GM19467 (cell line): ENCODE measurements at regions not wholly inside any gene's neighbourhood (a gene's known extent, or its start where the extent isn't known, plus 50 kb on each side); places are given as distances from the start of the nearest gene placed in this dataset.

Experiments
- ATAC-seq: cut with Tn5 transposase; IDR thresholded peaks from one replicate; pipeline ENCODE4 v1.9.1; 2021; ENCODE audit warnings: mild to moderate bottlenecking, moderate library complexity; ENCODE audit not compliant: unreplicated experiment

- no peak for ATAC-seq
Observed at GRCh38 chr14:51307551-51307950, 67.5 kb downstream of the TMX1 start.

GRCh38 chr14:51308866-51309265 is 68.8 kb downstream of the TMX1 start:
- ATAC-seq = no peak

- ATAC-seq = no peak
Observed at GRCh38 chr14:51310505-51310944, 70.5 kb downstream of the TMX1 start.

DNA sequence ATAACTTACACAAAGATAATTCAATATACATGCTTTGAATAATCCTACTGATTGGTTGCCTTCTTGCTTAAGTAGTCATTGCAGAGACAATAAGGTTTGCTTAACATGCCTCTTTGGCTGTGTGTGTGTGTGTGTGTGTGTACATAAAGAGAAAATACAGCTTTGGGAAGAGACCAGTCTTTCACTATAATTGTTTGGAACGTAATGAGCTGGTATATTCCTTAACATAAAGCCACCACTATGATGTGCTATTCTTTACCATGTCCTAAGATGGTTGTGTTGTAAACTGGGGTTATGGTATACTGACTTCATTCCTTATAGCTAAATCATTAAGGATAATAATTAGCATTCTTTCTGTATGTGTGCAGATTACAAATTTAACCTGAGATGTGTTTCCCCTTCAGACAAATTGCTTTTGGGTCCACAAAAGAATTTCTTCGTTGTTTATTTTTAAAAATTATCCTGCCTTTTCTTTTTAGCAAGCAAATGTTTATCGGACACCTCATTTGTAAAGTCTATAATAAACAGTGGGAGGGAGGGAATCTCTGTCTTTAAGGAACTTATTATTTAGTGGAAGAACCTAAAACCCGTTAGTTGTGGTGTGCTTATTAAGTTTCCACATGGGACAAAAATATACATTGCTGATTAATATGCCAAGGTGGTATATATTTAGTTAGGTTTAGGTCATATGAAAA is 74.4 kb downstream of the TMX1 start:
- no peak for ATAC-seq

DNA sequence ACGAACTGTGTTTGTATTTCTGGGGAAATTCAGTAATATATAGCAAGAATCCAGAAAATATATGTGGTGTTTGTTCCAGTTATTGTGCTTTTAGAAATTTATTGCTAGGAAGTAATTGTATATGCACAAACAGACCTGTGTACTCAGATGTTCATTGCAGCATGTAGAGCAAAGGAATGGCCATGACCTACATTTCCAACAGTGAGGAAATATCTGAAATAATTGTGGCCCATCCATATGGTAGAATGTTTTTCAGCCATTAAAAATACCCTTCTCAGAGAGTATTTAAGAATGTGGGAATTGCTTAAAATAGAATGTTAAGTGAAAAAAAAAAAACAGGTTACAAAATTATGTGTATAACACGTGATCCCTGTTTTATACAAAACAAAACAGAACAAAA is 77.3 kb downstream of the TMX1 start:
- ATAC-seq = no peak

DNA sequence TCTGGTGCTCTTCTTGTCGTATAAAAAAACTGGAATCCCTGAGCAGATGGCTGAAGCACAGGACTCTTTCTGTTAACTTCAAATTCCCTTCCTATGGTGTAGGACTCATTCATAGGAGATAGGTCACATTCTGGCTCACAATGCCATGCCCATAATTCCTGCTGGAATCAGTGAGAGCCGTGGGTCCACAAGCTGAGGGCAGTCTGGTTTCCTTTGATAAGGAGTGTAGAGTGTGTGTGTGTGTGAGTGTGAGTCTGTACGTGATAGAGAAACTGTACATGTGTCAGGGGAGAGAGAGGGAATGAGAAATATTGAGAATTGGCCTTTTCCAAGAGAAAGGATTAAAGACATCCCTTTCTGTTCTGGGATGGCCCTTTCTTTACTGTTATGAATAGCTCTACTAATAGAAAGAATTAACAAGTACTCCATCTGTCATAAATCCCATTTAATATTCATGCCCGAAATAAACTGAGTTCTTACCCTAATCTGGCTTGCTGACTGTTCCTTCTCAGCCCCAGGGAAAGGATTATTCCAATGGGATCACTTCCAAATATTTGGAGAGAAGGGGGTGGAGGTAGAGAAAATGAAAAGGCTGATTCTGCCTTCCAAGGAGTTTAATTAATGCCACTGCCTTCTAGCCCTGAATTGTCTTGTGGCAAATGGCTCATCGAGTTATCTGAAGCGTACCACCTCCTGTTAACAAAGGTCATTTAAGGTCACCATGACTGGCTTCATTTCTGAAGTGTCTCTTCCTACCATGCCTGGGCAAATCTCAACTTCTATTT is 79.0 kb downstream of the TMX1 start:
- ATAC-seq = no peak

GRCh38 chr14:51321036-51321435 is 81.0 kb downstream of the TMX1 start:
- ATAC-seq = no peak

DNA sequence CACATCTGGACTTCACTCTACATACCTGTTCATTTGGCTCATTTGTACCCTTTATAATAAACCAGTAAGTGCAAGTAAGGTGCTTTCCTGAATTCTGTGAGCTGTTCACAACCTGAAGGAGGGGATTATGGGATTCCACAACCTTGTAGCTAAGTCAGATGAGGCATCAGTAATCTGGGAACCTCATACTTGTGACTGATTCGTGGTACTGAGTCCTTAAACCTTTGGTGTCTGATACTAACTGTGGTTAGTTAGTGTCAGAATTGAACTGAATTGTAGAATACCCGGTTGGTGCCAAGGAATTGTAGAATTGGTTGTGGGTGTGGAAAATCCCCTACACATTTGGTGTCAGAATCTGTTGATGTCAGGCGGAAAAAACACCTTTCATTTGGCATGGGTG is 83.4 kb downstream of the TMX1 start:
- no peak for ATAC-seq

DNA sequence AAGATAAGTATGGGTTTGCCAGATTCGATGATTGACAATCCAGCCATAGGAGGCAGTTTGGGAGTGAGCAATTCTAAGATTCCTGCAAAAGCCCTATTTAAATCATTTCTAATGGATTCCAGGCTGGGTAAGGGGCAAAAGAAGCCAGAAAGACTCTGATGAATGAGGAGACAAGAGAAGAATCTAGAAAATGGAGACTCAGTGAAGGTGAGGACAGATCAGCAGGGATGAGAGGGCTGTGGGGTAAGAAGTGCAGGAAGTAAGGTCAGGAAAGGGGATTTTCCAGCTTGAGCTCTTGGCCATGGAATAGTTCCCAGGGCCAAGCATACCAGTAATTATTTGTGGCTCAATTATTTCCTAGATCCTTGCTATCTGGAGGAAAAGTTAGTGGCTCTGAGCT is 87.3 kb downstream of the TMX1 start:
- ATAC-seq = no peak

- no peak for ATAC-seq
Observed at GRCh38 chr14:51328064-51328771, 88.2 kb downstream of the TMX1 start.

GRCh38 chr14:51328772-51329353 is 88.8 kb downstream of the TMX1 start:
- no peak for ATAC-seq

DNA sequence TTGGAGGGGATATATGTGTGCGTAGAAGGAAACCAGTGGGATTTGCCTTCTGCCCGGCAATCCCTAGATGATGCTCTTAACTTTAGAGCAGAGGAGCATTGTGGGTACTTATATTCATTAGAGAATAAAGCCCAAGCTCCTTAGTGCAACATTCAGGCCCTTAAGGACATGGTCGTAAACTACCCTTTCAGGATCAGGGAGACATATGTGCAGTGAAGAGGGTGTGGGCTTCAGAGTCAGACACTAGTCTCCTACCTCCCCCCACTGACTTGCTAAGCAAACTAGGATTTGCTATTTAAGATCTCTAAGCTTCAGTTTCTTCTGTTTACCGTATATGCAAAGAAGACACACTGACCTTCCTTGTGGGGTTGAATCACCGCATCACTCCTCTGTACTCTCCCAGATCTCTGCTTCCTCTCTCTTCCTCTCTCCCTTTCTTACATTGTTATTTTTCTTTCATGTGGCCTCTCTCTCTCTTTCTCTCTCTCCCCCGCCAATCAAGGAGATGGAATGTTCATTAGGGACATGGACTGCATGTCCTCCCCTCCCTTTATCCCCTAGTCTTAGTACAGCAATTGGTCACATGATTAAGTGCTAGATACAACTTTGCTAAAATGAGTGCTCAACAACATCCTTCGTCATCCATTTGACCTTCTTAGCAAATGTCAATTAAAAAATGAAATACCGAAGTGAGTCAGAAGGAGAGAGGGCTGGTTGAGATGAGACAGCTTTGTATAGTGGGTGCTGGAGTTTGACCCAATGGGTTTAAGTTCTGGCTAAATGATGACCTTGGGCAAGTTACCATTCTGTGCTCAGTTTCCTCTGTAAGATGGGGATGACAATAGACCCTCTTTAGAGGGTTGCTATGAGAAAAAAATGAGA is 91.7 kb downstream of the TMX1 start:
- ATAC-seq = no peak

- no peak for ATAC-seq
Observed at GRCh38 chr14:51333299-51333698, 93.3 kb downstream of the TMX1 start.

GRCh38 chr14:51333901-51334521 is 94.0 kb downstream of the TMX1 start:
- no peak for ATAC-seq

- no peak for ATAC-seq
Observed at GRCh38 chr14:51334566-51334965, 94.5 kb downstream of the TMX1 start.

GRCh38 chr14:51335531-51335930 is 95.5 kb downstream of the TMX1 start:
- ATAC-seq = no peak

GRCh38 chr14:51335961-51336723 is 96.1 kb downstream of the TMX1 start:
- ATAC-seq = no peak

- ATAC-seq = no peak
Observed at GRCh38 chr14:51336734-51337133, 96.7 kb downstream of the TMX1 start.

DNA sequence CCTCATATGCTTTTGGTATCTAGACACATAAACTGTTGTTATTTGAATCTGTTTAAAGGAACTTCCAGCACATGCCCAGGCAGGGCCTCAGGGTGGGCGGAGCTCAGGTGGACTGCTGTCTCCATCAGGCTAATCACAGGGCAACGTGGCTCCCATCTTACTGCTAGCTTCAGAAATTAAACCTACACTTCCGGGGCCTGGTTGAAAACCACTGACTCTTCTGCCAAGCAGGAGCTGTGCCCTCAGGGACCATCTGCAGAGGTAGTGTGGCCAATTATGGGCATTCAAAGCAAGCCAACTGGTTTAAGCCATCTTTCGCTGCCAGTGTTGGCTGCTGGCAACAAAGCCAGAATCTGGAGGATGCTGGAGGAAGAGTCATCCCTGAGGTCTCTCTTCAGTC is 97.5 kb downstream of the TMX1 start:
- no peak for ATAC-seq
